OCI-LY1 (cell line): ENCODE measurements at regions not wholly inside any gene's neighbourhood (a gene's known extent, or its start where the extent isn't known, plus 50 kb on each side); places are given as distances from the start of the nearest gene placed in this dataset.

ENCODE experiments used
- CTCF ChIP-seq: fragments of 200-600 bp; sonication (generic), shearing (Covaris generic); IDR thresholded peaks from 2 replicates; pipeline ENCODE4 v1.5.1; 2017; ENCODE audit warnings: mild to moderate bottlenecking, antibody characterized with exemption, low read length, moderate library complexity, mixed read lengths
- EZH2 ChIP-seq: fragments of 200-600 bp; sonication (generic), shearing (Covaris generic); IDR thresholded peaks from 2 replicates; pipeline ENCODE4 v1.8.0; 2017; ENCODE audit warnings: borderline replicate concordance, mixed run types, mild to moderate bottlenecking, antibody characterized with exemption, low read length, moderate library complexity, mixed read lengths

GRCh38 chr2:15842758-15843666 lies 97.3 kb upstream of the MYCN start:
- TF ChIP-seq CTCF (no peak), EZH2 (no peak)
